ENCODE measurements at regions not wholly inside any gene's neighbourhood (a gene's known extent, or its start where the extent isn't known, plus 50 kb on each side); places are given as distances from the start of the nearest gene placed in this dataset.

DNA sequence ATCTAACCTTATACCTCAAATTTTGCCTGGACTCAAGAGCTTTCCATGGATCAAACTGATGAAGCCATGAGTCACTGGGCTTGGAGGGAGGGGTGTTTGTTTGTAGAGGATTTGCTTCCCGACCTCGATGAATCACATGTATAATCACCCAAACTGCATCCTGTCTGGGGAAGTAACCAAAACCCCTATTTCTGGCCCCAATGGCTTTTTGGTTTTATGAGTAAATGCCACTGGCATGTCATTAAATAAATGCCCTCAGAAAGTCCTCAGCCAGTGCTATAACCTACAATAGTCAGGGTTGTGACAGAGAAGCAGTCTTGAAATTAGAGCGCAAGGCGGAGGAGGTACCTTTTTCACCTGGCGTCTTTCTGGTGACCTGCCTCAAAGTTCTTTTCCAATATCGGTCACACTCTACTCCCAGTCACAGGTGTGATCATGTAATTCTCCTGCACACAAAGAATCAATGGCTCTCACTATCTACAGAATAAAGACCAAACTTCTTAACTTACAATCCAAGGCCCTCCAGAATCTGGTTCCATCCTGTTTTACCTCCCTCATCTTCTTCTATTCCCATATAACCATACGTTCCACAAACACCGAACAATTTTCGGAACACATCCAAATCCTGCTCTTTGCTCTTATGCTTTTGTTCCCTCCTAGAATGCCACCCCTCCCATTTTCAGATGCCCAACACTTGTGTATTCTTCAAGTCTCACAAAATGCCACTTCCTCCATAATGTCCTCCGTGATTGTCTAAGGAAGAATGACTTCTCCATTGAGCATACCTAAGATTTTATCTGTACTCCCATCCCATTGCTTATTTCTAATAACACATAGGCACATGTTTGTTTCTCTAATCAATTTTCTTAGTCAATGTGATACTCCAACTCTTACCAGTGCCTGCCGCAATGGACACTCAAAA lies 81.3 kb upstream of the BLID start:
- Histone ChIP-seq H3K18ac (ENCODE audit: extremely low read depth, low read length) (no peak overlapping the region), H2BK120ac (replicated peaks; ENCODE audit: low read depth, low read length) (no peak overlapping the region), H3K4me3 (ENCODE audit: extremely low read depth in 1 of 4, insufficient read depth in 2 of 4, low read depth in 3 of 4, low read length in 4 of 4) (no peak overlapping the region), H3K27ac (ENCODE audit: low read depth, low read length) (no peak overlapping the region), H3K79me2 (ENCODE audit: control insufficient read depth in 1 of 2, insufficient read depth in 2 of 2, low read length in 2 of 2) (no peaks in the 10 kb centered on the region), H4K5ac (ENCODE audit: insufficient read length, low read depth, low read length) (no peak overlapping the region), H3K23me2 (ENCODE audit: low read depth, low read length) (peaks cover 1% of the 10 kb centered on the region; the same call in 1 of the 2 replicates), H3K4me2 (ENCODE audit: insufficient read depth in 1 of 2, low read depth in 2 of 2, low read length in 2 of 2) (no peak overlapping the region), H4K20me1 (replicated peaks in 1 of 2; ENCODE audit: control insufficient read depth in 1 of 2, insufficient read depth in 2 of 2, low read length in 2 of 2) (no peaks in the 10 kb centered on the region), H3K79me1 (ENCODE audit: low read depth, low read length) (no peaks in the 10 kb centered on the region), H2BK15ac (ENCODE audit: low read length) (no peak overlapping the region), H3K4ac (replicated peaks; ENCODE audit: insufficient read length, low read depth, low read length) (no peak overlapping the region), H2BK12ac (ENCODE audit: low read depth, low read length) (no peak overlapping the region), H3K36me3 (ENCODE audit: control insufficient read depth in 2 of 4, insufficient read depth in 4 of 4, low read length in 3 of 4) (no peaks in the 10 kb centered on the region), H2BK20ac (ENCODE audit: low read length) (no peak overlapping the region), H4K91ac (replicated peaks; ENCODE audit: insufficient read length, low read length) (no peak overlapping the region), H4K8ac (ENCODE audit: extremely low read depth, insufficient read depth, low read length) (no peak overlapping the region), H3K56ac (replicated peaks; ENCODE audit: insufficient read length, low read depth, low read length) (no peak overlapping the region), H3K14ac (ENCODE audit: insufficient read length) (no peak overlapping the region), H3K4me1 (replicated peaks in 1 of 4; ENCODE audit: control insufficient read depth in 3 of 4, insufficient read depth in 4 of 4, low read length in 3 of 4) (peaks cover 0 to 3% (median 0%) of the 10 kb centered on the region in 4 experiments; a peak in 2 of 7 replicates), H2AFZ (ENCODE audit: low read length) (no peak overlapping the region), H3K27me3 (replicated peaks in 1 of 4; ENCODE audit: control insufficient read depth in 3 of 4, extremely low read depth in 1 of 4, insufficient read depth in 3 of 4, low read length in 3 of 4) (no peaks in the 10 kb centered on the region), H3K9ac (replicated peaks in 1 of 4; ENCODE audit: extremely low read depth in 1 of 4, low read depth in 3 of 4, low read length in 3 of 4) (no peak overlapping the region), H2AK5ac (ENCODE audit: low read depth, low read length) (no peak overlapping the region), H3K9me3 (ENCODE audit: insufficient read depth in 2 of 2, low read depth in 1 of 2, low read length in 1 of 2) (no peaks in the 10 kb centered on the region), H3K23ac (ENCODE audit: insufficient read length) (no peak overlapping the region), H2BK5ac (ENCODE audit: low read depth, low read length) (no peak overlapping the region)
- ChIA-PET CTCF (ENCODE audit: partially characterized antibody) (interaction anchor here (0.7 to 2.9 kb wide), 3 partner anchors 476 to 542 kb away, joined by 3 to 11 read pairs (median 3); no protein-coding TSS in a partner anchor), POLR2A (ENCODE audit: partially characterized antibody) (no interaction called here)
- no peak for DNase-seq (ENCODE audit: low read depth in 1 of 2, low spot score in 2 of 2)
- TF ChIP-seq MAFK (IDR thresholded peaks at IDR 0.05; ENCODE audit: low read depth, low read length) (no peak), EZH2 (IDR thresholded peaks at IDR 0.05; ENCODE audit: low read depth, low read length, severe bottlenecking) (no peak), BRCA1 (IDR thresholded peaks at IDR 0.05; ENCODE audit: low read depth, low read length) (no peak), CHD2 (IDR thresholded peaks at IDR 0.05; ENCODE audit: low read length) (no peak)
- FAIRE-seq, result no peak
- WGBS, 2 experiments (ENCODE audit: extremely low coverage in 1 of 2, insufficient coverage in 1 of 2, insufficient read length in 1 of 2, insufficient replicate concordance in 2 of 2, low coverage in 1 of 2, low lambda C conversion rate in 2 of 2, missing lambda C conversion rate in 1 of 2), result 93 to 100% methylated on average over 3 to 11 of the region's 11 CpGs

Data from H1 (cell line).